ENCODE measurements at regions not wholly inside any gene's neighbourhood (a gene's known extent, or its start where the extent isn't known, plus 50 kb on each side); places are given as distances from the start of the nearest gene placed in this dataset.
"Not testable (repeated sequence)": the region's sequence is repeated elsewhere in the genome, so short reads cannot be mapped to it uniquely, and the experiment has no call there.

- Mint-ChIP-seq H3K9me3 (ENCODE audit: low read depth) (no peaks in the 10 kb centered on the region), H3K27me3 (no peaks in the 10 kb centered on the region), H3K4me3 (no peak overlapping the region), H3K36me3 (no peaks in the 10 kb centered on the region), H3K27ac (no peak overlapping the region), H3K4me1 (ENCODE audit: low read depth) (no peaks in the 10 kb centered on the region)
Observed at GRCh38 chr2:125721072-125721721, 934.8 kb upstream of the GYPC start.

- Mint-ChIP-seq H3K4me3 (no peak overlapping the region), H3K27ac (no peak overlapping the region), H3K9me3 (ENCODE audit: low read depth) (peaks cover 8% of the 10 kb centered on the region), H3K4me1 (ENCODE audit: low read depth) (no peaks in the 10 kb centered on the region), H3K27me3 (no peaks in the 10 kb centered on the region), H3K36me3 (no peaks in the 10 kb centered on the region)
Observed at GRCh38 chr2:125730921-125731320, 925.0 kb upstream of the GYPC start.

GRCh38 chr2:125736306-125736705 lies 919.7 kb upstream of the GYPC start:
- no peaks in the 10 kb centered on the region for H3K4me1 Mint-ChIP-seq (ENCODE audit: low read depth)

DNA sequence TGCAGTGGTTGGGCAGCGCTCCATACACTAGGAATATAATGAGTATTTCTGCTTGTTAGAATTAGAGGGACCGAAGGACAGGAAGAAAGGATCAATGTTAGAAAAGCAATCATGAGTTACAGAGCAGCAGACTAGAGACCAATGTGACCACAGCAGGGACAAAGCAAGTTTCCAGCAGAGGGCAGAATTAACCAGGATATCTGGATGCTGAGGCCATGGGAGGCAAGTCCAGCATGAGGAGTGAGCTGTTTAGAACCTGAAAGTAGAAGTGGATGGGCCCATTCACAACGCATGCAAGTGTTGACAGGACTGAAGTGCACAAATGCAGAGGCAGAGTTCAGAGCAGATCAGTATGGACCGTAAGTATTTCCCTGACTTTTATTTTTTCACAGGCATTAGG lies 910.4 kb upstream of the GYPC start:
- Mint-ChIP-seq H3K27ac (no peak overlapping the region), H3K4me3 (no peak overlapping the region), H3K9me3 (ENCODE audit: low read depth) (no peaks in the 10 kb centered on the region), H3K27me3 (no peaks in the 10 kb centered on the region), H3K36me3 (no peaks in the 10 kb centered on the region), H3K4me1 (ENCODE audit: low read depth) (no peaks in the 10 kb centered on the region)

More at GRCh38 chr2:125736306-125736705, 919.7 kb upstream of the GYPC start:
- Mint-ChIP-seq H3K36me3 (no peaks in the 10 kb centered on the region), H3K27ac (no peak overlapping the region), H3K4me3 (no peak overlapping the region), H3K27me3 (no peaks in the 10 kb centered on the region), H3K9me3 (ENCODE audit: low read depth) (peaks cover 13% of the 10 kb centered on the region)

- Mint-ChIP-seq H3K27me3 (no peaks in the 10 kb centered on the region), H3K27ac (no peak overlapping the region), H3K4me1 (ENCODE audit: low read depth) (no peaks in the 10 kb centered on the region), H3K9me3 (ENCODE audit: low read depth) (no peaks in the 10 kb centered on the region), H3K36me3 (no peaks in the 10 kb centered on the region), H3K4me3 (no peak overlapping the region)
Observed at GRCh38 chr2:125746321-125747164, 909.4 kb upstream of the GYPC start.

DNA sequence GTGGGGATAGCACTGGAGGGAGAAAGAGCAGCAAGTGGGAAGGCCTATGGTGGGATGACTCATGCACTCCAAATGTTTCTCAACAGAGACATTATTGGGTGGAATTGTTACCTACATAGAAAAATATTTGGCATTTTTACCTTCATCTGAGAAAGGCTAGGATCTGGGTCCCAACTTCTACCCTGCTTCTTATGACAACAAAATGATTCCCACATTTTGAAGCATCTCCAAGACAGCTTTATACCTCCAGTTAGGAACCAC lies 908.9 kb upstream of the GYPC start:
- H3K27me3 Mint-ChIP-seq, result no peaks in the 10 kb centered on the region

DNA sequence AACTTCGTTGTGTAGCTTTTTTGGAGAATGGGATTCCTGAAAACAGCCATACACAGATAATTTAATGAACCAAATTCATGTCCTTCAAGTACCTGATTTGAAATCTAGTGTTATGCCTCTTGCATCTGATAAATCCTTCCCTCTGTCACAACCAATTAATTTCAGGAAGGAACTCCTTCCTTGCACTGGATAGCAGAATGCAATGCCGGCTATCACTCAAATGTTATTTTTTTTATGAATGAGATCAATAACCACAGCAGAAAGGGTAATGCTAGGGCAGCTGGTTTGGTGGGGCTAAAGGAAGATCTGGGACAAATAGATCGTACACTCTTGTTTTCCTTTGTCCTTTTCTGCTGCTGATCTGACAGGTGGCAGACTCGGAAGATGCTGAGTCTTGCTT lies 899.5 kb upstream of the GYPC start:
- Mint-ChIP-seq H3K27ac (no peak overlapping the region), H3K4me3 (no peak overlapping the region), H3K27me3 (no peaks in the 10 kb centered on the region), H3K9me3 (ENCODE audit: low read depth) (peaks cover 4% of the 10 kb centered on the region), H3K4me1 (ENCODE audit: low read depth) (no peaks in the 10 kb centered on the region), H3K36me3 (no peaks in the 10 kb centered on the region)

More for the DNA sequence above, 908.9 kb upstream of the GYPC start:
- H3K9me3 Mint-ChIP-seq (ENCODE audit: low read depth), result no peaks in the 10 kb centered on the region
- no peaks in the 10 kb centered on the region for H3K36me3 Mint-ChIP-seq
- no peaks in the 10 kb centered on the region for H3K4me1 Mint-ChIP-seq (ENCODE audit: low read depth)
- H3K4me3 Mint-ChIP-seq, result no peak overlapping the region
- no peak overlapping the region for H3K27ac Mint-ChIP-seq

DNA sequence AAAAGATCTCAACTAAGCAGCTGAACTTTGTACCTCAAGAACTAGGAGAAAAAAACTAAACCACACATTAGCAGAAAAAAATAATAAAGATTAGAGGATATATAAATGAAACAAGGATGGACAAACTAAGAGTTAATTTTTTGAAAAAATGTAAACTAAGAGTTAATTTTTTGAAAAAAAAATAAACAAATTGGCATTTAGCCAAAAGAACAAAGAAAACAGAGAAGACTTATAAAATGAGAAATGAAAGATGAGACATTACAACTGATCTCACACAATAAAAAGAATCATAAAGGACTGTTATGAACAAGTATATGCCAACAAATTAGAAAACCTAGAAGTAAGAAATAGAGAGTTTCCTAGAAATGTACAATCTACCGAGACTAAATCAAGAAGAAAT lies 859.2 kb upstream of the GYPC start:
- H3K27ac Mint-ChIP-seq, result no peak overlapping the region

DNA sequence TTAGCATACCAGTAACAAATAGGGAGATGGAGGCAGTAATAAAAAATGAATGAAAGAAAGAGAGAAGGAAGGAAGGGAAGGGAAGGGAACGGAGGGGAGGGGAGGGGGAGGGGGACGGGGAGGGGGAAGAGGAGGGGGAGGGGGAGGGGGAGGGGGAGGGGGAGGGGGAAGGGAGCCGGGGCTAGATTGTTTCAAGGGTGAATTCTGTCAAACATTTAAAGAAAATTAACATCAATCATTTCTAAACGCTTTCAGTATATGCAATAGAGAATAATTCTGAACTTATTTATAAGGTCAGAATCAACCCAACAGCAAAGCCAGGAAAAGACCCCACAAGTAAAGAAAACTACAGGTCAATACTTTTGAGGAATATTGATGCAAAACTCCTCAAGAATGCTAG lies 858.8 kb upstream of the GYPC start:
- Mint-ChIP-seq H3K4me1 (ENCODE audit: low read depth) (no peaks in the 10 kb centered on the region), H3K27me3 (no peaks in the 10 kb centered on the region), H3K36me3 (no peaks in the 10 kb centered on the region), H3K4me3 (no peak overlapping the region), H3K27ac (no peak overlapping the region), H3K9me3 (ENCODE audit: low read depth) (no peaks in the 10 kb centered on the region)

More for the DNA sequence above, 859.2 kb upstream of the GYPC start:
- no peaks in the 10 kb centered on the region for H3K36me3 Mint-ChIP-seq
- H3K27me3 Mint-ChIP-seq, result no peaks in the 10 kb centered on the region
- no peaks in the 10 kb centered on the region for H3K4me1 Mint-ChIP-seq (ENCODE audit: low read depth)
- H3K9me3 Mint-ChIP-seq (ENCODE audit: low read depth), result no peaks in the 10 kb centered on the region
- no peak overlapping the region for H3K4me3 Mint-ChIP-seq

DNA sequence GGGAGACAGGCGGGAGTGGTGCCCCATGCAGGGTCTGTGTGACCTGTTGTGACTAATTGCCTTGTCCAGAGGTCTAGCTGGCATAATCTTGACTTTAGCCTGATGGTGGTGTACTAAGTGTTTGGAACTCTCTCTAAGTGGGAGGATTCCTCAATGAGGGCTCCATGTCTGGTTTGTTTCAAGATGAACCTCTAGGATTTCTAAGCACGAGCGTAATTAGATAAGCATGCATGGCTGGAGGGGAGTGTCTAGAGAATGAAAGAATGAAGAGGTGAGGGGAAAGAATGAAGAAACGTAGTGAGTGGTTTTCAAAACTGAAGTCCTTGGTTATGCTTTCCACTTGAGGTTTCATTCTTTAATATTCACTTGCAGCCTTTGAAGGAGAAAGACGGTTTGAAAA lies 833.2 kb upstream of the GYPC start:
- Mint-ChIP-seq H3K4me1 (ENCODE audit: low read depth) (no peaks in the 10 kb centered on the region), H3K27ac (no peak overlapping the region), H3K27me3 (no peaks in the 10 kb centered on the region), H3K9me3 (ENCODE audit: low read depth) (no peaks in the 10 kb centered on the region), H3K4me3 (no peak overlapping the region), H3K36me3 (no peaks in the 10 kb centered on the region)

- not testable (repeated sequence) for H3K36me3 Mint-ChIP-seq; H3K27ac Mint-ChIP-seq; H3K9me3 Mint-ChIP-seq (ENCODE audit: low read depth); H3K27me3 Mint-ChIP-seq; H3K4me3 Mint-ChIP-seq; H3K4me1 Mint-ChIP-seq (ENCODE audit: low read depth)
Observed at GRCh38 chr2:125825781-125826180, 830.2 kb upstream of the GYPC start.

- Mint-ChIP-seq H3K27ac (no peak overlapping the region), H3K9me3 (ENCODE audit: low read depth) (no peaks in the 10 kb centered on the region), H3K27me3 (no peaks in the 10 kb centered on the region), H3K36me3 (no peaks in the 10 kb centered on the region), H3K4me3 (no peak overlapping the region), H3K4me1 (ENCODE audit: low read depth) (no peaks in the 10 kb centered on the region)
Observed at GRCh38 chr2:125837128-125837527, 818.8 kb upstream of the GYPC start.

GRCh38 chr2:125837611-125838010 lies 818.3 kb upstream of the GYPC start:
- Mint-ChIP-seq H3K4me1 (ENCODE audit: low read depth) (no peaks in the 10 kb centered on the region), H3K27me3 (no peaks in the 10 kb centered on the region), H3K9me3 (ENCODE audit: low read depth) (no peaks in the 10 kb centered on the region), H3K4me3 (no peak overlapping the region), H3K36me3 (no peaks in the 10 kb centered on the region), H3K27ac (no peak overlapping the region)

DNA sequence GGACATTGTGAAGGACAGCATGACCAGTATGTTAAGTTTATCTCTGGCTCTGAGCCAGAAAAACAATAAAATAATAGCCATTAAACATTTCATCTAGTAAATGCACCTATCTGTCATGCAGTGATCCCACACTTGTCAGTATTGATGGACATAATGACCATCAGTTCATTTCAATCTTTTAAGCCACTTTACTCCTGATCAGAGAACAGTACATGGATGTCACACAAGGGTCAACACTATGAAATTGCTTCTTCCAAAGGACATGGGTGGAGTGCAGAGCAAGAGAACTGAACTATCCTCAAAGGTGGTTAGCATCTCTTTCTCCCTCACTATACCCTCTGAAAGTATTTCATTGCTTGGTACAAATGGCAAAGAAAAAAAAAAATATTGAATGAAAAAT lies 816.0 kb upstream of the GYPC start:
- Mint-ChIP-seq H3K4me1 (ENCODE audit: low read depth) (no peaks in the 10 kb centered on the region), H3K27ac (no peak overlapping the region), H3K4me3 (no peak overlapping the region), H3K9me3 (ENCODE audit: low read depth) (no peaks in the 10 kb centered on the region), H3K36me3 (no peaks in the 10 kb centered on the region), H3K27me3 (no peaks in the 10 kb centered on the region)

DNA sequence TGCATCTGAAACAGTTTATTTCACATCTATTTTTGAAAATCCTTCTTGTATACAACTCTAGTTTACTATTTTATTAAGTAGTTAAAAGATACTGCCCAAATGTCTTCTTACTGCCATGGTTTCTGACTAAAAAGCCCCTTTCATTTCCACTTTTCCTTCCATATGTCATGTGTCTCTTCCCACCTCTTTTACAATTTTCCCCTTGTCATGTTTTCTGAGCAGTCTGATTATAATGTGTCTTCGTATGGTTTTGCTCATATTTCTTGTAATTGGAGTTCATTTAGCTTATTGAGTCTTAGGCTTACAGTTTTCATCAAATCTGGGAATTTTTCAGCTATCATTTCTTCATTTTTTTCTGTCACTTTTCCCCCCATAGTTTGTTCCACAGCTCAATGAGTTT lies 813.9 kb upstream of the GYPC start:
- H3K4me3 Mint-ChIP-seq, result no peak overlapping the region
- no peaks in the 10 kb centered on the region for H3K4me1 Mint-ChIP-seq (ENCODE audit: low read depth)
- H3K27me3 Mint-ChIP-seq, result no peaks in the 10 kb centered on the region
- H3K9me3 Mint-ChIP-seq (ENCODE audit: low read depth), result no peaks in the 10 kb centered on the region
- no peaks in the 10 kb centered on the region for H3K36me3 Mint-ChIP-seq
- H3K27ac Mint-ChIP-seq, result no peak overlapping the region

DNA sequence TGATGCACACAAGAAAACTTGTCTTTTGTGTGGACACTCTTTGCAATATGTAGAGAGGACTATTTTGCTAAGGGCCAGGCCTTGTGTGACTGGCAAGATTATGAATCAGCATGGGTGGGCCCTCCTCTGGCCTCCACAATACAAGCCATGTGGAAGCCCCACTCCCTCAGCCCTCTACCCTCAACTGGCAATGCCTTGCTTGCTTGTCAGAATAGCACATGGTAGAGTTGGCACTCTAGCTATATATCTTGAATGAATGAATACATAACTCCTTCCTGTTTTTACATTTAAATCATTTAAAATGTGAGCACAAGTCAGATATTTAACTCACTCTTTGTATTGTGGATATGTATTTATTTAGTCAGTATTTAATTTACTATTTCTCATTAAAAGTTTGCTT lies 805.4 kb upstream of the GYPC start:
- Mint-ChIP-seq H3K4me1 (ENCODE audit: low read depth) (no peaks in the 10 kb centered on the region), H3K36me3 (no peaks in the 10 kb centered on the region), H3K9me3 (ENCODE audit: low read depth) (no peaks in the 10 kb centered on the region), H3K27me3 (no peaks in the 10 kb centered on the region), H3K27ac (no peak overlapping the region), H3K4me3 (no peak overlapping the region)
